NCI-H128 (cell line): ENCODE measurements at regions not wholly inside any gene's neighbourhood (a gene's known extent, or its start where the extent isn't known, plus 50 kb on each side); places are given as distances from the start of the nearest gene placed in this dataset.
"Not testable (repeated sequence)": the region's sequence is repeated elsewhere in the genome, so short reads cannot be mapped to it uniquely, and the experiment has no call there.

Experiments used
- DNase-seq: peaks from one replicate; lab custom pipeline; 2025; ENCODE audit not compliant: unreplicated experiment; lab: John Stamatoyannopoulos, UW

DNA sequence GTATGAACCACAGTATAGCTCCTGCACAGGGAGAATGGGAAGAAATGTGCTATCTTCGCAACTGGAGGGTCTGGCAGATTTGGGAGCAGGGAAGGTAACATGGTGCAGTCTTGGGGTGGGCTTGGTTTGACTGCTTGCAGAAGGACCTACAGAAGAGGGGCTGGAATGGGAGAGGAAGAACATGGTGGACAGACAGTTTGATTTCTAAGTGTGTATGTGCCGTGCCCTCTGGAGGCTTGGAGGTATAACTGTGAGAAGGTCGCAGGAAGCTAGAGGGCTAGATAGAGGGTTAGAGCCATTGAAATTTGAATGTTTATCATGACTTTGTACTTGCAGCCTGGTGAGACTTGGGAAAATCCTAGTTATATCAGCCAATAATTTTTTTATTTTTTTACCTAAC, 169.2 kb downstream of the SQOR start:
- no peak for DNase-seq

GRCh38 chr15:45810201-45810600, 175.4 kb downstream of the SQOR start:
- DNase-seq: no peak

DNA sequence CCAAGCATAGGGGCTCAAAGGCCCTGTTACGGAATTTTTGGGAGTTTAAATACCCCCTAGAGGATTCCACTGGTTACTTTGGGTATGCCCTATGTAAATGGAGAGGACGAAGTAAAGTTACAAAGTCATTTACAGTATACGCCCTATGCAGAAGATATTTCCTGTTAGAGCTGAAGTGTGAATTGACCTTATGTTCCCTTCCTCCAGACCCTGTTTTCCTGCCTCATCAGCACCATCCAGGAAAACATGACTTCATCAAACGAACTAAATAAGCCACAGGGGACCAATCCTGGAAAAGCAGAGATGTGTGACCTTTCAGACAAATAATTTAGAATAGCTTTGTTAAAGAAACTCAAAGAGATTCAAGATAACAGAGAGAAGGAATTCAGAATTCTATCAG, 177.4 kb downstream of the SQOR start:
- no peak for DNase-seq

DNA sequence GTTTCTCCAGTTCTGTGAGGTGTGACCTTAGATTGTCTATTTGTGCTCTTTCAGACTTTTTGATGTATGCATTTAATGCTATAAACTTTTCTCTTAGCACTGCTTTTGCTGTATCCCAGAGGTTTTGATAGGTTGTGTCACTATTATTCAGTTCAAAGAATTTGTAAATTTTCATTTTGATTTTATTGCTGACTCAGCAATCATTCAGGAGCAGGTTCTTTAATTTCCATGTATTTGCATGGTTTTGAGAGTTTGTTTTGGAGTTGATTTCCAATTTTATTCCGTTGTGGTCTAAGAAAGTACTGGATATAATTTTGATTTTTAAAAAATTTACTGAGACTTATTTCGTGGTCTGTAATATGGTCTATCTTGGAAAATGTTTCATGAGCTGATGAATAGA, 182.7 kb downstream of the SQOR start:
- not testable (repeated sequence) for DNase-seq

GRCh38 chr15:45821390-45821789, 186.6 kb downstream of the SQOR start:
- DNase-seq: no peak

GRCh38 chr15:45822968-45823367, 188.1 kb downstream of the SQOR start:
- DNase-seq: not testable (repeated sequence)

GRCh38 chr15:45827275-45827674, 192.4 kb downstream of the SQOR start:
- DNase-seq: no peak

DNA sequence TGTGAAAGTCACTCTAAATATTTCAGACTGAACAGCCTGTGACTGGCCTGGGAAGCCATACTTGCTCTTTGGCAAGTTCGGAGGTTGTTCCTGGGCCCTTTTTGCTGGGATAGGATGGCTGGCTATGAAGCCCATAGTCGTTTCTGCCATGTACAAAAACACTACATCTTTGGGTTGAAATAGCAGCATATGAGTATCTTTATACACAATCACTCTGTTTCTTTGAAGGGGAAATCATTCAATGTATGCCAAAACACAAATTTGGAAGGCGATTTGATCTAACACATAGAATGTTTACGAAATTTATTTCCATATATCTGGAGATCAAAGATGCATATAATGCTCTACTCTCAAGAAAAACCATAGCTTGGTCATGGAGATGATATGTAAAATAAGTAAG, 192.9 kb downstream of the SQOR start:
- DNase-seq: no peak

GRCh38 chr15:45829336-45830153, 194.7 kb downstream of the SQOR start:
- no peak for DNase-seq

GRCh38 chr15:45831787-45832186, 197.0 kb downstream of the SQOR start:
- DNase-seq: no peak

GRCh38 chr15:45834622-45835021, 199.8 kb downstream of the SQOR start:
- DNase-seq: no peak

- no peak for DNase-seq
These were observed 207.3 kb downstream of the SQOR start for GRCh38 chr15:45842151-45842550.

- no peak for DNase-seq
These were observed 212.8 kb downstream of the SQOR start for GRCh38 chr15:45847645-45848044.

DNA sequence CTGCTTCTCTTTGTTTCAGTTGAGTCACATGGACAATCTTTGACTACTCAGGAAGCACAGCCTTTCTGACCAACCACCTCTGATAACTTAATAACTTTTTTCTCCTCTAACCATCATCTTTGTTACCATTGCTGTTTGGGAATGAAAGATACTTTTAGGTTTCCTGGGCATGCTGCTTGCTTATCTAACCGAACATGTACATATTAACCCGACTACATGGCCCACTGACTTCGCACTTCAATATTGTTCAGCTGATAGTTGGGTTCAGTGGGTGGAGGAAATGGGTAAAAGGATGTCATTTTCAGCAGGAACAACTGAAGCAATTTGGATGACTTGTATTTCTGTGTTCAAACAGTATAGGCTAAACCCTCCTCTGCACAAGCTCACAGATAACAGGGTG, 214.3 kb downstream of the SQOR start:
- DNase-seq: no peak

DNA sequence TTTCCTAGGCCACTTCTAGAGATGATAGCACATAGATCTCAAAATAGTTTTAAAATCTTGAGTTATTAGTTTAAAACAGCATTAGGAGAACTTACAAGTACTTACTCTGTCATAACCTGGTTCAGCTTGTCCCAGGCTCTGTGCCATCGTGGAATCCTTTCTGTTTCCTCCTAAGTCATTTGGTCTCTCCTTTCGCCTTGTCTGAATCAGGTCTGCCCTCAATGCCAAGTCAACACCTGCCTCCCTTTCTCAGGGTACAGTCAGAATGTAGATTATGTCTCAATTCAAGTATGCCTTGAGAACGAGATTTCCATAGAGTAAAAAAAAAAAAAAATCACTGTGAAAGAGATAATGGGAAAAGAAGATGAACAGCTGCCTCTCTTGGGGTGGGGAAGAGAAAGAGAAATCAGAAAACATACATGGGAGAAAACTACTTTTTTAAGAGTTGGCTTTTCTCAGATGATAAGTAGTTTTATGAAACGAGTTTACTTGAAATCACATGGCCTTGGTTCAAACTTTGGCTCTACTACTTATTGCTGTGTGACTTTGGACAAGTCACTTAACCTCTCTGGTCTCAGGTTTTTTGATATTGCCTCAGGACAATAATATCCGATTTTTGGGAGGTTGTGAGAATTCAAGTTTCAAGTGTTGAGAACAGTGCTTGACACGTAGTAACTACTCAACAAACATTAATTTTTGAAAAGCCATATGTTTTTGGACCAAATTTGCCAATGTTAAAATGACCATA, 219.8 kb downstream of the SQOR start:
- DNase-seq: no peak

DNA sequence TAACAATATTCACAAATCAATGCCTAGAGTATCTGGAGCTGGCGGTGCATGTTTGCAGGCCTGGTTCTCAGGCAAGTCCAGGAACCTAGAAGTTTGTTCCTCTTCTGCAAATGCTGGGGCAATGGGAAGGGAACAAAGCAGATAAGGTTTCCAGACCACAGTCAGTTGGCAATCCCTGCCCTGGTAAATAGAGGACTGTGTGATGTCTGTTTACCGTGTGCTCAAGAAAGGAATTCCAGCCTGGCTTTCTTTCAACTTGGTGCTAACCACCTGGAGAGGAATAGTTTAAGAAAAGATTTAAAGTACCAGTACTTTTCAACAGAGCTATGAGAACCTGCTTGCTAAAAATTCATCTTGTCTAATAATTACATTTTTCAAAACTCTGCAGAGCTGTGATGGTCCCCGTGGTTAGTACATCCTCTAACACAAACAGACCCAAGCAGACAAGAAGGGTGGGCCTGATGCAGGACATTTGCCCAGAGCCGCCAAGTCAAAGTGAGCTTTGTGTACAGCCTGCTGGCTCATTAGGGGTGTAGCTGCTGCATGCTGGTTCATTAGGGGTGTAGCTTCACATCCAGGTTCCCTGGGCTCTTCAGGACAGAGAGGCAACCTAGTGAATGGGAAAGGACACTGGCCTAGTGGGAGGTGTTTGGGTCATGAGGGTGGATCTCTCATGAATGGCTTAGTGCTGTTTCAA, 220.5 kb downstream of the SQOR start:
- DNase-seq: no peak

DNA sequence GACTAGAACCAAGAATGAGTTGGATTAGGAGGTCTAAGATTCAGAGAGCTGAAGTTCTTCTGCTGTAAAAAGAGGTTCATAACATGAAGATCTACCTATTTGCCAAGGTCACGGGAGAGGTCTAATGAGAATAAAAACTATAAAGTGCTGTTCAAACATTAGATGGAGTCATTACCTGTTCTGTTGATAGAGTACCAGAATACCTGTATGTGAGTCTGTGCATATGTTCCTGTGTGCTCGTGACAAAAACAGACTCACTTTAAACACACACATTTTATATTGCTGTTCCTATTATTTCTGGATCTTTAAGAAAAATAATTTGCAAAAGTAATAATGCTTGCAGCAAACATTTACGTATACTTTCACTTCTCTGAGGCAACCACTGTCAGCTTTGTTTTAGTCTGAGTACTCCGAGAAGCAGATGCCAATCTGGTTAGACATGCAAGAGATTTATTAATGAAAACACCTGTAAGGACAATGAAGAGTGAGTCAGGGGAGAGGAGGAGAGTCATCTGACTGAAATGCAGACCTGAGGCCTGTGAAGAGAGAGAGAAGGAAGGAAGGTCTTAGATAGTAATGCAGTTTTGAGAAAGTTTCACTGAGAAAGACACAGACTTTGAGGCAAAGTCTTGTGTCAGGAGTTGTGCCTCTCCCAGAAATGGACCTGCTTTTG, 221.2 kb downstream of the SQOR start:
- DNase-seq: no peak

- no peak for DNase-seq
These were observed 222.5 kb downstream of the SQOR start for GRCh38 chr15:45857291-45857690.

GRCh38 chr15:45858491-45858890, 223.7 kb downstream of the SQOR start:
- no peak for DNase-seq

- no peak for DNase-seq
These were observed 227.2 kb downstream of the SQOR start for GRCh38 chr15:45862034-45862433.

DNA sequence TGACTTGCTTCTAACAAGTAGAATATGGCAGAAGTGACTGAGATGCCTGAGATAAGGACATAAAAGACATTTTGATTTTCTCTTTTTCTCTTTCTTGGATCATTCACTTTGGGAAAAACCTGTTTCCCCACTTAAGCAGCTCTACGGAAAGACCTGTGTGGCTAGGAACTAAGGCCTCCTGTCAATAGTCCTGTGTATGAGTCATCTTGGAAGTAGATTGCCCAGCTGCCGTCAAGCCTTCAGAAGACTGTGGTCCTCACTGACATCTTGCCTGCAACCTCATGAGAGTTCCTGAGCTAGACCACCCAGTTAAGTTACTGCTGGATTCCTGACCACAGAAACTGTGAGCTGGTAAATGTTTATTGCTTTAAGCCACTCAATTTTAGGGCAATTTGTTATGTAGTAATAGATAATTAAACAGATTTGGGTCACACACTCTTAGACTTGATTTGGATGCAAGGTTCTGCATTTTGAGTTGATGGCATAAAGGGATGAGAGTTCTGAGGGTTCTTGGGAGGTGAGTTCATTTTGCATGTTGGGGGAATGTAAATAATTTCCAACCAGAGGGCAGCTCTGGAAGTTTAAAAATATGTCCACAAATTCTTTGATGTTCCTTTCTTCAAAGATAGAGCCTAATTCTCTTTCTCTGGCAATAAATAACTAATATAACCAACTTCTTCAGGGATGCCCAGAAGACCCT, 229.2 kb downstream of the SQOR start:
- DNase-seq: no peak
